ENCODE measurements at regions not wholly inside any gene's neighbourhood (a gene's known extent, or its start where the extent isn't known, plus 50 kb on each side); places are given as distances from the start of the nearest gene placed in this dataset.
"Not testable (repeated sequence)": the region's sequence is repeated elsewhere in the genome, so short reads cannot be mapped to it uniquely, and the experiment has no call there.

DNA sequence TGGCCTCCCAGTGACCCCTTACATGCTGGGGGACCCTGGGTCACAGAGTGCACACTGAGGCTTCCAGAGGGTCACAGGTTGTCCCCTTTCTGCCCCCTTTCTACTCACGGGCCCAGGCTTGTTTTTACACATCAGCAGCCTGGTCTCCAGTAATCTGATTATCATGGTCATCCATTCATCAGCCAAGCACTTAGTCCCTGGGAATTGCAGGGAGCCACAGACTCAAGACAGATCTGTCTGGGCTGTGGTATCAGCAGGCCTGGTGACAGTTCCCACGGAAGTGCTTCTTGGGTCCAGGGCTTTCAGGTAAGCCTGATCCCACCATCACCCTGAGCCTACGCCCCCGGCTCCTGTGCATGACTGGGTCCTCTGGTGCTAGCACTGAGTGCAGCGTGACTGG lies 86.6 kb upstream of the OSBPL11 start:
- in situ Hi-C loops (cut with MboI); H3K4me3 ChIP-seq; H3K4me1 ChIP-seq (ENCODE audit: control insufficient read depth, insufficient read depth, low read length); CTCF ChIA-PET; H3K9me3 ChIP-seq (replicated peaks; ENCODE audit: control insufficient read depth, insufficient read depth, low read length); SMC1A ChIA-PET (ENCODE audit: uncharacterized antibody, unreplicated experiment); H3K27me3 ChIP-seq (replicated peaks in 1 of 2; ENCODE audit: control insufficient read depth in 2 of 2, insufficient read depth in 2 of 2, low read length in 1 of 2); RAD21 ChIA-PET (ENCODE audit: unreplicated experiment); H4K20me1 ChIP-seq (ENCODE audit: control insufficient read depth, insufficient read depth); DNase-seq (ENCODE audit: low read depth, low spot score); POLR2A ChIA-PET; H3K9ac ChIP-seq (ENCODE audit: control insufficient read depth, insufficient read depth, low read length); FAIRE-seq; H3K36me3 ChIP-seq (ENCODE audit: control insufficient read depth in 2 of 2, insufficient read depth in 2 of 2, low read length in 1 of 2); ATAC-seq; intact Hi-C loops (cut with micrococcal nuclease; ENCODE audit: unreplicated experiment); H2AFZ ChIP-seq (ENCODE audit: control insufficient read depth, low read depth, low read length); H3K4me2 ChIP-seq (ENCODE audit: control insufficient read depth, insufficient read depth); BruUV-seq (replicated peaks); H3K79me2 ChIP-seq (ENCODE audit: control insufficient read depth, insufficient read depth, low read length); H3K27ac ChIP-seq (ENCODE audit: control insufficient read depth, insufficient read depth): not testable (repeated sequence)
- WGBS (ENCODE audit: insufficient coverage, insufficient replicate concordance, low lambda C conversion rate, missing lambda C conversion rate) = 24% methylated on average over 4 of the region's 5 CpGs

DNA sequence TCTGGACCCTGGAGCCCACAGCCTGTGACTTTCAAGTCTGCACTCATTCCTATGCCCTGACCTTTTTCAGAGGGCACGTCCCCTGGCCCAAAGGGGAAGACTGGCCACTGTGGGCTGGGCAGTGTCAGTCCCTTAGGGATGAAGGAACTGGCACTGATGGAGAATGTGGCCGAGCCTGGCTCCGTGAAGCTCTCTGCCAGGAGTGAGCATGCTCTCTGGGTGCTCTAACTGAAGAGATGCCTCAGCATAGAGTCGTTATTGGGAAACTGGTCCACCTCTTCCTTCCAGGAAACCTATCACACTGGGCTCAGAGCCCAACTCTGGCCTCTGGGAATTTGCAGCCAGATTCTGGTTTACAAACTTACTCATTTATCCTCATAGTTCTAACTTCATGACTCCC lies 87.3 kb upstream of the OSBPL11 start:
- H3K36me3 ChIP-seq (ENCODE audit: control insufficient read depth in 2 of 2, insufficient read depth in 2 of 2, low read length in 1 of 2); in situ Hi-C loops (cut with MboI); H3K79me2 ChIP-seq (ENCODE audit: control insufficient read depth, insufficient read depth, low read length); DNase-seq (ENCODE audit: low read depth, low spot score); ATAC-seq; SMC1A ChIA-PET (ENCODE audit: uncharacterized antibody, unreplicated experiment); RAD21 ChIA-PET (ENCODE audit: unreplicated experiment); H3K9ac ChIP-seq (ENCODE audit: control insufficient read depth, insufficient read depth, low read length); intact Hi-C loops (cut with micrococcal nuclease; ENCODE audit: unreplicated experiment); POLR2A ChIA-PET; CTCF ChIA-PET; H3K4me1 ChIP-seq (ENCODE audit: control insufficient read depth, insufficient read depth, low read length); H3K9me3 ChIP-seq (replicated peaks; ENCODE audit: control insufficient read depth, insufficient read depth, low read length); BruUV-seq (replicated peaks); H3K4me3 ChIP-seq; H2AFZ ChIP-seq (ENCODE audit: control insufficient read depth, low read depth, low read length); H3K27me3 ChIP-seq (replicated peaks in 1 of 2; ENCODE audit: control insufficient read depth in 2 of 2, insufficient read depth in 2 of 2, low read length in 1 of 2); H3K4me2 ChIP-seq (ENCODE audit: control insufficient read depth, insufficient read depth); H4K20me1 ChIP-seq (ENCODE audit: control insufficient read depth, insufficient read depth); H3K27ac ChIP-seq (ENCODE audit: control insufficient read depth, insufficient read depth); FAIRE-seq: not testable (repeated sequence)
- WGBS (ENCODE audit: insufficient coverage, insufficient replicate concordance, low lambda C conversion rate, missing lambda C conversion rate) = 19% methylated on average over 4 of the region's 4 CpGs

Measured in GM12878 (cell line).